ENCODE measurements at regions not wholly inside any gene's neighbourhood (a gene's known extent, or its start where the extent isn't known, plus 50 kb on each side); places are given as distances from the start of the nearest gene placed in this dataset.

- TF ChIP-seq CTCF (IDR thresholded peaks at IDR 0.05 in 2 of 3, conservative IDR thresholded peaks at IDR 0.05 in 1 of 3; ENCODE audit: control insufficient read depth in 2 of 3, extremely low read depth in 1 of 3, insufficient read depth in 1 of 3, low read depth in 3 of 3, low read length in 3 of 3) = no peak
- no peak for TF ChIP-seq POLR2A (IDR thresholded peaks at IDR 0.05; ENCODE audit: low read depth, low read length)
- no peak for TF ChIP-seq CEBPB (IDR thresholded peaks at IDR 0.05; ENCODE audit: borderline replicate concordance in 1 of 2, low read depth in 2 of 2, low read length in 2 of 2)
- no peak for TF ChIP-seq NFYB (IDR thresholded peaks at IDR 0.05; ENCODE audit: insufficient read depth, low read depth, low read length)
- TF ChIP-seq STAT1 (conservative IDR thresholded peaks at IDR 0.05) = no peak
- TF ChIP-seq ATF3 (IDR thresholded peaks at IDR 0.05; ENCODE audit: borderline replicate concordance, extremely low read depth, low read depth, low read length) = no peak
- no peak for TF ChIP-seq KLF5 (IDR thresholded peaks at IDR 0.05; ENCODE audit: partially characterized antibody)
Observed at GRCh38 chr2:42957861-42958301, 165.5 kb upstream of the HAAO start.
